Adrenal gland (tissue), 9 donors: ENCODE measurements at regions not wholly inside any gene's neighbourhood (a gene's known extent, or its start where the extent isn't known, plus 50 kb on each side); places are given as distances from the start of the nearest gene placed in this dataset.

Experiments used
- DNase-seq, 7 donors: peaks; one replicate each; pipeline ENCODE4 v3.0.0-alpha.2; 2019 to 2020
- H3K27ac ChIP-seq, 5 donors: fragments of 200-600 bp; sonication (generic) in 4 of 5; 1 replicate in 3 of 5; 2 replicates in 2 of 5; pipeline versions ENCODE4 v1.5.1 to v1.8.0; 2016 to 2020; ENCODE audit warnings: mild to moderate bottlenecking in 1 of 5
- H3K27me3 ChIP-seq: fragments of 200-600 bp; 2 replicates; pipeline ENCODE4 v1.8.0; 2021
- H3K36me3 ChIP-seq, 2 donors: fragments of 200-600 bp; replicated peaks in 1 of 2; 1 replicate in 1 of 2; 2 replicates in 1 of 2; pipeline versions ENCODE4 v1.5.1 to v1.8.0; 2018 to 2022
- H3K4me1 ChIP-seq, 2 donors: fragments of 200-600 bp; replicated peaks in 1 of 2; 1 replicate in 1 of 2; 2 replicates in 1 of 2; pipeline versions ENCODE4 v1.5.1 to v1.8.0; 2018 to 2021
- H3K4me3 ChIP-seq, 4 donors: fragments of 200-600 bp; sonication (generic) in 3 of 4; one replicate each; pipeline ENCODE4 v1.5.1; 2016 to 2018
- H3K9me3 ChIP-seq, 3 donors: fragments of 200-600 bp; sonication (generic) in 1 of 3; replicated peaks in 1 of 3; 1 replicate in 2 of 3; 2 replicates in 1 of 3; pipeline versions ENCODE4 v1.5.1 to v1.8.0; 2016 to 2021
- POLR2A ChIP-seq, 2 donors: fragments of 450-650 bp; IDR thresholded peaks; one replicate each; pipeline ENCODE4 v1.6.1; 2017; ENCODE audit warnings: antibody characterized with exemption in 2 of 2, mild to moderate bottlenecking in 2 of 2, moderate library complexity in 1 of 2
- WGBS, 4 donors: extraction: QIAGEN DNeasy Blood & Tissue Kit in 2 of 4; methylation state at CpG; one replicate each; pipeline versions ENCODE4 v1.1.5 to v1.1.7; 2013 to 2017; 5-methylcytosine and 5-hydroxymethylcytosine counted together
- intact Hi-C, 2 donors: fragments of 100-400 bp; cut with DNase I; formaldehyde crosslinking; loops; one replicate each; pipeline versions ENCODE4 v1.14.1 to v1.15.0; 2022 to 2023
- TF ChIP-seq, protein P1 (sequence below), 6 experiments: fragments of 450-650 bp in 4 of 6; fragments of 200-600 bp in 2 of 6; sonication (generic) in 1 of 6; IDR thresholded peaks; 1 replicate in 5 of 6; 2 replicates in 1 of 6; pipeline versions ENCODE4 v1.5.1 to v1.8.0; 2016 to 2021; ENCODE audit warnings: antibody characterized with exemption in 6 of 6, mild to moderate bottlenecking in 2 of 6, moderate library complexity in 1 of 6
- donor health status: healthy with polysubstance abuse.
- donor health status: Bipolar disorder and iron deficiency.
- donor health status: DM: yes; HTN: yes; CAD: no.
- donor health status: DM: no; HTN: no; CAD: no.
- donor health status: DM: no; HTN: no; CAD: no.

DNA sequence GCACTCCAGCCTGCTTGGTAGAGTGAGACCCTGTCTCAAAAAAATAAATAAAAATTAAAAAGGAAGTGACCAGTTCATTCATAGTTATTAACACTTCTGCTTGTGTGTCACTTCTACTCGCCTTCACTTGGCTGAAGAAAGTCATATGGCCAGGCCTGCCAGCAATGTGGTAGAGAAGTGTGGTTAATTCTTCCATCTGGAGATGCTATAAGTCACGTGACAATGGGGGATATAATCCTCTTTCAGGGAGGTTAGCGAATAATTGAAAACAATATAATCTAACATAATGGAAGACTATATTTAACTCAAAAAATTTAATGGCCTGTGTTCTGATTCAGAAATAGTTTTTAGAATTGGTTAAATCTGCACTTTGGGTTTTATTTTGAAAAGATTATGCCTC lies 305.6 kb downstream of the DOCK8 start:
- no peaks in the 10 kb centered on the region for H3K27me3 ChIP-seq
- TF ChIP-seq, protein P1, sequence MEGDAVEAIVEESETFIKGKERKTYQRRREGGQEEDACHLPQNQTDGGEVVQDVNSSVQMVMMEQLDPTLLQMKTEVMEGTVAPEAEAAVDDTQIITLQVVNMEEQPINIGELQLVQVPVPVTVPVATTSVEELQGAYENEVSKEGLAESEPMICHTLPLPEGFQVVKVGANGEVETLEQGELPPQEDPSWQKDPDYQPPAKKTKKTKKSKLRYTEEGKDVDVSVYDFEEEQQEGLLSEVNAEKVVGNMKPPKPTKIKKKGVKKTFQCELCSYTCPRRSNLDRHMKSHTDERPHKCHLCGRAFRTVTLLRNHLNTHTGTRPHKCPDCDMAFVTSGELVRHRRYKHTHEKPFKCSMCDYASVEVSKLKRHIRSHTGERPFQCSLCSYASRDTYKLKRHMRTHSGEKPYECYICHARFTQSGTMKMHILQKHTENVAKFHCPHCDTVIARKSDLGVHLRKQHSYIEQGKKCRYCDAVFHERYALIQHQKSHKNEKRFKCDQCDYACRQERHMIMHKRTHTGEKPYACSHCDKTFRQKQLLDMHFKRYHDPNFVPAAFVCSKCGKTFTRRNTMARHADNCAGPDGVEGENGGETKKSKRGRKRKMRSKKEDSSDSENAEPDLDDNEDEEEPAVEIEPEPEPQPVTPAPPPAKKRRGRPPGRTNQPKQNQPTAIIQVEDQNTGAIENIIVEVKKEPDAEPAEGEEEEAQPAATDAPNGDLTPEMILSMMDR (IDR thresholded peaks at IDR 0.05): no peak
- no peak for TF ChIP-seq POLR2A (IDR thresholded peaks at IDR 0.05)
- H3K27ac ChIP-seq: no peak overlapping the region
- WGBS, 4 donors: 85 to 90% (median 89%) methylated on average over 3 of the region's 3 CpGs
- DNase-seq: no peak
- H3K9me3 ChIP-seq: no peaks in the 10 kb centered on the region
- no peaks in the 10 kb centered on the region for H3K4me1 ChIP-seq
- intact Hi-C loops: no loop called here
- H3K4me3 ChIP-seq: no peak overlapping the region
- H3K36me3 ChIP-seq: no peaks in the 10 kb centered on the region

DNA sequence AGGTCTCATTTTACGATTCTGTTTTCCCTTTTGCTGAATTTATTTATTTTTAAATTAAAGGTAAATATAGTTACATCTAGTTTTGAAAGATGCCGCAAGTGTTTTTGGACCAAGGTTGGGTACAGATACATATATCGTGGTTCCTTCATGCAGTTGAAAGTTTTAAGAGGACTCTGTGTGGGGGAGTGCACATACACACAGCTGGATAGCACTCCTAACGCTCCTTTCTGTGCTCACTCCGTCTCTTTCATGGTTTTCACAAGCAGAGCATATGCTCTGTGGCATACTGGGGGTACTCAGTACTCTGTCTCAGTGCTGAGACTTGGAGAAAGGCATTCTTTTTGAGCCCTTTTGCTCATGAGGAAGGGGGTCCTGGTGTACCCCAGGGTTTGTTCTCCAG lies 307.5 kb downstream of the DOCK8 start:
- no peak overlapping the region for H3K4me3 ChIP-seq
- no peaks in the 10 kb centered on the region for H3K9me3 ChIP-seq
- intact Hi-C loops: no loop called here
- no peaks in the 10 kb centered on the region for H3K36me3 ChIP-seq
- no peak overlapping the region for H3K27ac ChIP-seq
- WGBS, 4 donors: 86 to 94% (median 91%) methylated on average over 5 of the region's 5 CpGs
- H3K27me3 ChIP-seq: no peaks in the 10 kb centered on the region
- no peak for TF ChIP-seq POLR2A (IDR thresholded peaks at IDR 0.05)
- TF ChIP-seq, protein P1 (IDR thresholded peaks at IDR 0.05): no peak
- no peak for DNase-seq
- H3K4me1 ChIP-seq: no peaks in the 10 kb centered on the region

DNA sequence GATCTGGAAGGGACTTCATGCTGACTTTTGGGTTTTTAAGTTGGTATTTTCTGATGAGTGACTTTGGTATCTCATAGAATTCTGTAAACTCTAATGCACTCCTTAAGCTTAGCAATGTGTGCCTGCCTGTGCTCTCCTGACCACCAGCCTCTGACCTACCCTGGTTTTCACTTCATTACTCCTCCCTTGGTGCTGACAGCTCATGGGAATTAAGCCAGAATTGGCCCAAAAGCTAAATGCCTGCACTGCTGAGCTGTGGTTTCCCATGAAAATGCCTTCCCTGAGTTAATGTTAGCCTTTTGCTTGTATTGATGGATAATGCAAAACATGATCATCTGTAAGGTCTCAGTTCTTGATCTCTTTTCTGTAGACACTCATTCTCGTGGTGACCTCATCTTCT lies 308.0 kb downstream of the DOCK8 start:
- no peak for DNase-seq
- no peaks in the 10 kb centered on the region for H3K9me3 ChIP-seq
- no peaks in the 10 kb centered on the region for H3K36me3 ChIP-seq
- TF ChIP-seq POLR2A (IDR thresholded peaks at IDR 0.05): no peak
- H3K4me1 ChIP-seq: no peaks in the 10 kb centered on the region
- no peak overlapping the region for H3K27ac ChIP-seq
- 91 to 96% (median 94%) methylated on average over 1 of the region's 1 CpG for WGBS, 4 donors
- H3K4me3 ChIP-seq: no peak overlapping the region
- intact Hi-C loops: no loop called here
- no peaks in the 10 kb centered on the region for H3K27me3 ChIP-seq

DNA sequence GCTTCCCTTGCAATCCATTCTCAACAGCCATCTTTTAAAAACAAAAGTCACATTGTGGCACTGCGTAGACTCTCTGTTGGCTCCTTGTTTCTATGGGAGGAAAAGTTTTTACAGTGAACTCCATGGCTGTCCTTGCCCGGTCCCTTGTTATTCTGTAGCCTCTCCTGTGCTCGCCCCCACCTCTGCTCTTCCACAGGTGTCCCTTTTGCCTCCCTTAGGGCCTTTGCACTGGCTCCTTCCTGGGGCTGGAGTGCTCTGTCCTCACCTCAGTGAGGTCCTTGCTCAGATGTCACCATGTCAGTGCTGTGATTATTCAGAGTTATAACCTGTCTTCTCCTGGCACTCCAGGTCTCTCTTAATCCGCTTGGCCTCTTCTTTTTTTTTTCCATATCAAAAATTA lies 308.8 kb downstream of the DOCK8 start:
- TF ChIP-seq, protein P1 (IDR thresholded peaks at IDR 0.05): no peak
- DNase-seq: no peak
- WGBS, 4 donors: 94 to 99% (median 96%) methylated on average over 4 of the region's 4 CpGs
- no peak overlapping the region for H3K27ac ChIP-seq
- H3K9me3 ChIP-seq: no peaks in the 10 kb centered on the region
- no peaks in the 10 kb centered on the region for H3K36me3 ChIP-seq
- no peak overlapping the region for H3K4me3 ChIP-seq
- no peaks in the 10 kb centered on the region for H3K27me3 ChIP-seq
- intact Hi-C loops: no loop called here
- no peaks in the 10 kb centered on the region for H3K4me1 ChIP-seq

DNA sequence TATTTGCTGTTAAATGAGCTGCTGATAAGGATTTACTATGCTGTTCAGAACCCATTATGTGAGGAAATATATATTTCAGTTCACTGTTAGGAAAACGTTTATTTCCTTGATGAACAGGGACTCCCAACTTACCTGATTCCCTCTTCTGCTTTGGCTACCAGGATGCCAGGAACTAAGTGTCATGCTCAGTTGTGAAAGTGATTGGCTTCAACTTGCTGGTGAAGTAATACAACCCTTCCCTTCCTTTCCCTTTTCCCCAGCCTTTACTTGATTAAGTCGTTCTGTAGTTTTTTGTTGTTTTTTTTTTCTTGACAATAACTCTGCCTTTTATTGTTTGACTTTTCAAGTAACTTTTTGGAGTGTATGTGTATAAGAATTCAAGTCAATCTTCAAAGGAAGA lies 309.3 kb downstream of the DOCK8 start:
- intact Hi-C loops: no loop called here
- Histone ChIP-seq H3K27me3 (no peaks in the 10 kb centered on the region), H3K4me1 (no peaks in the 10 kb centered on the region), H3K36me3 (no peaks in the 10 kb centered on the region), H3K27ac (no peak overlapping the region), H3K9me3 (no peaks in the 10 kb centered on the region), H3K4me3 (no peak overlapping the region)
- DNase-seq: no peak
- 55 to 68% (median 57%) methylated on average over 2 of the region's 2 CpGs for WGBS, 4 donors
- TF ChIP-seq, protein P1 (IDR thresholded peaks at IDR 0.05): no peak
- no peak for TF ChIP-seq POLR2A (IDR thresholded peaks at IDR 0.05)
